Left renal pelvis (tissue), 4 donors: ENCODE measurements at regions not wholly inside any gene's neighbourhood (a gene's known extent, or its start where the extent isn't known, plus 50 kb on each side); places are given as distances from the start of the nearest gene placed in this dataset.
"Not testable (repeated sequence)": the region's sequence is repeated elsewhere in the genome, so short reads cannot be mapped to it uniquely, and the experiment has no call there.

Experiments used
- DNase-seq, 4 donors: peaks; one replicate each; pipeline ENCODE4 v3.0.0-alpha.2; 2013; ENCODE audit warnings: low read depth in 4 of 4, low spot score in 3 of 4

GRCh38 chr6:12542319-12543115 is 174.1 kb upstream of the PHACTR1 start:
- not testable (repeated sequence) for DNase-seq

DNA sequence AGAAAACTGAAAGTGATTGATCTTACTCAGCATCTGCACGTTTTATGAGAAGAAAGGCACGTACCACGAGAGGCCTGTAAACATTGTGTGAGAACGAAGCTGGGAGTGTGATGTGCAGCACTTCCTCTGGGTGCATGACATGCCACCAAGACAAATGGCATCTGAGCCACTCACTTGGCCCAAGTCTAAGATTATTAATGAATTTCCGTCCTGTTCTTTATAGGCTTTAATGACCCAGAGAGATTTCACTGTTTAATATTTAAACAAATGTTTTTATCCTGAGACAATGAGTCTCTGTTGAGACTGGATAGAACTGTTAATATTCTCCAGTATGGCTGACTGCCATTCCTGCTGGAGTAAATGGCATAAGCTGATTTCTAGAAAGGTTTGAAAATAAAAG is 172.6 kb upstream of the PHACTR1 start:
- no peak for DNase-seq

DNA sequence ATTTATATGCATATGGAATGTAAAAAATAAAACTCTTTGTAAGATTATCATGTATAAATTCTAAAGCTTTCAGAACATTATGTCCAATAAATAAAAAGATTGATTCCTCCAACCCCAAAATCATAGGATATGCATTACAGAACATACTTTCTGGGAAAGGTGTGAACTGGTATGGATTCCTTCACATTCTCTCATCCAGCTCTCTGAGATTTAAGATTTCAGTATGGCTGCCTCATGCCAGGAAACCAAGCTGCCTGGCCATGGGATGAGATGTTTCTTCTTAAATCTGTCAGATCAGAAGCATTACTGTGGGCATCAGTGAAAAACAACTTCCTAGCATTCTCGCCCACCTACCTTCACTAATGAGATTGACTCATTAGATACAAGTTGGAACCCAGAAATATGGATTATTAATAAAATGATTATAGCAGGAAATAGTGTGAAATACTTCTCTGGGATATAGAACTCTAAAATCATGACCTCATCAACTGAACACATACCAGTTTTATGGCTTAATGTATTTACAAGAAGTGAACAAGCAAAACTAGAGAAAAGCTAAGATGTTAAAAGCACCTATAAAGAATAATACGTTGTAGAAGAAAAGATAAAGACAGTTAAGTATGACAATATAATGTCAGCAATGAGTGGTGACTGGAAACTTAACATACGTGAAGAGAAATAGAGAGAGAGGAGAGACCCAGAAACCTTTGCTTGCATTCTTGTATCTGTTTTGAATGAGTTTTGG is 171.6 kb upstream of the PHACTR1 start:
- no peak for DNase-seq

GRCh38 chr6:12545619-12546409 is 170.8 kb upstream of the PHACTR1 start:
- no peak for DNase-seq

DNA sequence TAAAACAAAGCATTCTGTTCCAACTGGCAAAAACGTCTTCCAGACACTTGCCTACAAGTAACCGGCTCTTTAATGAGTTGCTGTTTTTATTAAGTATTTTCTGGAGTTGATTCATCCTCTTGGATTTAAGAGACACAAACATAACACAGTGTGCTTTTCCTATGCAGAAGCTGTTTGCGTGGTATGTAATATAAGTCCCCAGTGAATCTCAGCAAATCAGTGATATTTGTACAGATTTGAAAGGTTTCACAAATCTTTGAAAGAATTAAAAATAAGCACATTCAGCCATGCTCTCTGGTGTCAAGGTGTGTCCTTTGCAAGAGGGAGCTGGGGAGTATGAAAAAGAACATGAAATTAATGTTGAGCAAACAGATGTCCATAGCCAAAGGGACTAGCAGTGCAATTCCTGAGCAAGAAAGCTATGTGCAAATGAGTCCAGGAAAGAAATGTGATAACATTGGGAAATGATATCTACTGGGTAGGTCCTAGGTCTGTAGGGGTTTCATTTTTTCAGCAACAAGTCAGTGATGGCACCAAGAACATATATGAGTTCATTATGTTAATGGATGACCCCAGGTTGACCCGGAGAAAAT is 170.1 kb upstream of the PHACTR1 start:
- DNase-seq = no peak

GRCh38 chr6:12548526-12548925 is 168.0 kb upstream of the PHACTR1 start:
- no peak for DNase-seq

DNA sequence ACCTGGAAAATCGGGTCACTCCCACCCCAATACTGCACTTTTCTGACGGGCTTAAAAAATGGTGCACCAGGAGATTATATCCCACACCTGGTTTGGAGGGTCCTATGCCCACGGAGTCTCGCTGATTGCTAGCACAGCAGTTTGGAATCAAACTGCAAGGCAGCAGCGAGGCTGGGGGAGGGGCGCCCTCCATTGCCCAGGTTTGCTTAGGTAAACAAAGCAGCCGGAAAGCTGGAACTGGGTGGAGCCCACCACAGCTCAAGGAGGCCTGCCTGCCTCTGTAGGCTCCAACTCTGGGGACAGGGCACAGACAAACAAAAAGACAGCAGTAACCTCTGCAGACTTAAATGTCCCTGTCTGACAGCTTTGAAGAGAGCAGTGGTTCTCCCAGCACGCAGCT is 167.1 kb upstream of the PHACTR1 start:
- DNase-seq = not testable (repeated sequence)

DNA sequence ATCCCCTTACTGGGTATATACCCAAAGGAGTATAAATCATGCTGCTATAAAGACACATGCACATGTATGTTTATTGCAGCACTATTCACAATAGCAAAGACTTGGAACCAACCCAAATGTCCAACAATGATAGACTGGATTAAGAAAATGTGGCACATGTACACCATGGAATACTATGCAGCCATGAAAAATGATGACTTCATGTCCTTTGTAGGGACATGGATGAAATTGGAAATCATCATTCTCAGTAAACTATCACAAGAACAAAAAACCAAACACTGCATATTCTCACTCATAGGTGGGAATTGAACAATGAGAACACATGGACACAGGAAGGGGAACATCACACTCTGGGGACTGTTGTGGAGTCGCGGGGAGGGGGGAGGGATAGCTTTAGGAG is 161.7 kb upstream of the PHACTR1 start:
- not testable (repeated sequence) for DNase-seq

DNA sequence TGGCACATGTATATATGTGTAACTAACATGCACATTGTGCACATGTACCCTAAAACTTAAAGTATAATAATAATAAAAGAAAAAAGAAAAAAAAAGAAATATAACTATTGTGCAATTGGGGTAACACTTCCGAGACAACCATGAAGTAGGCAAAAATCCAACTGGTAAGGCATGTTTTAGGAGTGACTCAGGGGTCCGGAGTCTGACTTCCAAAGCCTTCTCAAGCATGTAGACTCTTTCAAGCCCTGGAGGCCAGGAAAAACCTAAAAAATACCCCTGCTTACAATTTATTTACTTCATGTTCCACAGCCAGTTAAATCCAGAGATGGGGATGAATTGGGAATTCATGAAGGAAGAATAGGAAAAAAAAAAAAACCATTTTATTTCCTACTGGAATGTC is 161.3 kb upstream of the PHACTR1 start:
- DNase-seq = no peak

GRCh38 chr6:12555781-12556180 is 160.8 kb upstream of the PHACTR1 start:
- no peak for DNase-seq

- no peak for DNase-seq
Measured at GRCh38 chr6:12557765-12558164, 158.8 kb upstream of the PHACTR1 start.

GRCh38 chr6:12560315-12560714 is 156.3 kb upstream of the PHACTR1 start:
- DNase-seq = no peak

DNA sequence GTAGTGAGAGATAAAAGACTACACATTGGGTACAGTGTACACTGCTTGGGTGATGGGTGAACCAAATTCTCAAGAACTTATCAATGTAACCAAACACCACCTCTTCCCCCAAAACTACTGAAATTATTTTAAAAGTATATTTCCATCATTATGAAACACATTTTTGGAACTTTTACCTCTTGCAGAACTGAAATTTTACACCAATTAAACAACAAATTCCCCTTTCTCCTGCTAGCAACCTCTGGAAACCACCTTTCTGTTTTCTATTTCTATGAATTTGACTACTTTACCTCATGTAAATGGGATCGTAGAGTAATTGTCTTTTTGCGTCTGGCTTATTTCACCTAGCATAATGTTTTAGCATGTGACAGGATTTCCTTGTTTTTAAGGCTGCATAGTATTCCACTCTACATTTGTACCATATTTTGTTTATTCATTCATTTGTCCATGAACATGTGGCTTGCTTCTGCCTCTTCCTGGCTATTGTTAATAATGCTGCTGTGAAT is 149.9 kb upstream of the PHACTR1 start:
- DNase-seq = no peak

DNA sequence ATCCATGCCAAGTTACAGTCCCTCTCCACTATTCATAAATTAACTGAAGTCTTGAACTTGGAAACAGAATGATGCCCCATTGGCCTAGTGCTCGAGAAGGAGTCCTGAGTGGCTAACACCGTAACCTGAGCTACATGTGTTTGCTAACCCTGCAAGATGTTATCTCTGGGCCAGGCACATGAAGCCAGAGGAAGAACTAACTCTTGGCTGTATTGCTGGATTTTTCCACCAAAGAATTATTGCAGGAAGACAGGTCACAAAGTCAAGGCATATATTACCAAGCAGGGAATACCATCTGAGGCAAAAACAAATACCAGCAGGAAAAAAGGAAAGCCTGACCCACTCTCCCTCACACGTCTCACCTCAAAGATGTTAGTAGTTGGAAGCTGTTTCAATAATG is 148.9 kb upstream of the PHACTR1 start:
- DNase-seq = no peak

DNA sequence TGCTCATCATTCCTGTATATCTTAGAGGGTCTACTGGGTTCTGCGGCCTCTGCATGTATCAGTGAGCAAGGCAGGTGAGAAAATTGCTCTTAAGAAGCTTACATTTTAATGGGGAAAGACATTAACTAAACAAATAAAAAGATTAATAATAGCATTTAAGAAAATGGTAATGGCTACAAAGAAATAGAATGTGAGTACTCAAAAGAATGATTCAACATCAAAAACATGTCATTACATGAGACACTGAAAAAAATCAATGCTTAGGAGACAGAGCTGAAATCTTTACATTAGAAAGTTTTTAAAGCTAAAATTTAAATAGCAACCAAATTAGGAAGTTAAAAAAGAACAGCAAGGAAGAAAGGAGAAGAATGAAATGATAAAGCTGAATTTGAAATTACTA is 146.9 kb upstream of the PHACTR1 start:
- DNase-seq = no peak

DNA sequence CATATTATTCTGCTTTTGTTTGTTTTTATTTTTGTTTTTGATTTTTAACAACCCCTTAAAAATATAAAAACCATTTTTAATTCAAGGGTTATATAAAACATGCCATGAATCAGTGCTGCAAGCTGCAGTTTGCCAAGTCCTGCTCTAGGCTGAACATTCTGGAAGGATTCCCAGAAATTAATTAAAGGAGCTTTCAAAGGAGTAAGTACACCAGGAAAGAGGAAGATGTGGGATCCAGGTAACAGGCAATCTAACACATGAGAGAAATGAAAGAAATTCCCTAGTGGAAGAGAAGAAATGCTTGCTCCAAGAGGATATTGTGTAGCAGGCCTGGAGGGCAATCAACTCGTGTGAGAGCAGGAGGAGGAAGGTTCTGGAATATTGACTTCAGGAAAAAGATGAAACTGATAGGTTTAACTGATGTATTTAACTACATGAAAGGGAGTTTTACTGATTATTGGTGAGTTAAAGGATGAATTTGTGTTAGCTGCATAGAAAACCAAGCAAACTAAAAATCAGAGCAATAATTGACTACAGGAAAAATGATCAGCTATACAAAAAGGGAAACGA is 146.0 kb upstream of the PHACTR1 start:
- no peak for DNase-seq

- no peak for DNase-seq
Measured at GRCh38 chr6:12572896-12573827, 143.4 kb upstream of the PHACTR1 start.

- DNase-seq = no peak
Measured at GRCh38 chr6:12575961-12576360, 140.6 kb upstream of the PHACTR1 start.

- DNase-seq = no peak
Measured at GRCh38 chr6:12576389-12576788, 140.2 kb upstream of the PHACTR1 start.
